Stimulated activated CD4-positive, alpha-beta T cell treated with anti-CD3 and anti-CD28 coated beads, Interleukin-1b, Interleukin-23, amount 100 ng/mL, for 4 hours (primary cell): ENCODE measurements at regions not wholly inside any gene's neighbourhood (a gene's known extent, or its start where the extent isn't known, plus 50 kb on each side); places are given as distances from the start of the nearest gene placed in this dataset.
"Not testable (repeated sequence)": the region's sequence is repeated elsewhere in the genome, so short reads cannot be mapped to it uniquely, and the experiment has no call there.

ENCODE experiments used
- DNase-seq, 2 donors: peaks; one replicate each; pipeline ENCODE4 v3.0.0-alpha.2; 2020; ENCODE audit warnings: low read depth in 2 of 2

DNA sequence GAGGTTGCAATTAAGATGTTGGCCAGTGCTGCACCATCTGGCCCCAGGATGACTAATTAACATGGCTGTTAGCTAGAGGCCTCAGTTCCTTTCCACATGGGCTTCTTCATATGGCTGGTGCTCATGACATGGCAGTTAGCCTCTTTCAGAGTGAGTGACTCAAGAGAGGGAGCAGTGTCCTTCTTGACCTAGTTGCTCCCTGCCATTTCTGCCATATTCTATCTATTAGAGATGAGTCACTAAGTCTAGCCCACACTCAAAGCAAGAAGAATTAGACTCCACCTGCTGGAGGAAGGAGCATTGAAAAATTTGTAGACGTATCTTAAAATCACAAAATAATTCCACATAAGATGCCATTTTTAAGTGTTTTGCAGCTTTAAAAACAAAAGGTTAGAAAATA is 651.2 kb upstream of the CCNG1 start:
- DNase-seq, result no peak

DNA sequence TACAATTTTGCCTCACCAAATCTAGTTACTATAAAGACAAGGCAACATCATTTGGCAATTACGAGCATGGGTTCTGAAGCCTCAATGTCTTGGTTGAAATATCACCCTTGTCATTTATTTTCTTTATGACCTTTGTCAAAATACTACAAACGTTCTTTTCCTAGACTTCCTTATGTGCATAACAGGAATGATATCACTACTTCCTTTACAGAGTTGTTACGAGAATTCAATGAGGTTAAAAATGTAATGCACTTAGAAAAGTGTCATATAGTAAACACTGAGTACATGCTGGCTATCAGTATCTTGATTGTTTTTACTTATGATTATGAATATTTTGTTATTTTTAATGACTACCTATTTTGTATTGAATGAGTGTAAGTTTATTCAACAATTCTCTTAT is 640.9 kb upstream of the CCNG1 start:
- no peak for DNase-seq

DNA sequence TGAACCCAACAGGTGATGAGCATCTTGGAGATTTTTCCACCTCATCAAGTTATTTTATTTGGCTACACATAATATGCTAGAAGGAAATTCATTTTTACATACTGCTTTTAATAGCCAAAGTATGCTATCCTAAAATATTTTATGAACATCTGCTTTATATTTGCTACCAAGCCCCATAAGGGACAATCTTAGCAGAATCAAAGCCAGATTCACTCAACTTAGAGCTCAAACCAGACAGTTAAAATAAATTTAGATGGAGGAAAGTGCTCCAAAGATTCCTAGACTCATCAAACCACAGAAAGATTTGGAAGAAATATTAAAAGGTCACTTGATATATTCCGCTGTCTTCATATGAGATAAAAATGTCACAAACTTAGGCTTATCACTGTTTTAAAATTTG is 637.1 kb upstream of the CCNG1 start:
- no peak for DNase-seq

DNA sequence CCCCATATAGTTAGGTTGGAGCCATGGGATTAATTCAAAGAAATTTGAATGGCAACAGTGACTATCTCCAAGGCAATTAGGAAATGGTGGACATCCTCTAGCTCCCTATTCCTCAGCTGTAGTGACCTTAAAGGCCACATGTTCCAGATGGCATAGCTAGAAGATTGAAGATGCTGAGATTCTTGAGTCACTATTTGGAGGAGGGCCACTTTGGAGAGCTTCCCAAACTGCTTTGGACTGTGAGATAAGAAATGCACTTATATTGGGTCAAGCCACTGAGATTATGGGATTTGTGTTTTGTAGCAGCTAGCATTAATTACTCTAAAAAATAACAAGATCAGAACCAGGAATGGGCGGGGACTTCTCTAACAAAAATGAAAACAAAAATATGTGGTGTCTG is 636.2 kb upstream of the CCNG1 start:
- DNase-seq, result no peak

DNA sequence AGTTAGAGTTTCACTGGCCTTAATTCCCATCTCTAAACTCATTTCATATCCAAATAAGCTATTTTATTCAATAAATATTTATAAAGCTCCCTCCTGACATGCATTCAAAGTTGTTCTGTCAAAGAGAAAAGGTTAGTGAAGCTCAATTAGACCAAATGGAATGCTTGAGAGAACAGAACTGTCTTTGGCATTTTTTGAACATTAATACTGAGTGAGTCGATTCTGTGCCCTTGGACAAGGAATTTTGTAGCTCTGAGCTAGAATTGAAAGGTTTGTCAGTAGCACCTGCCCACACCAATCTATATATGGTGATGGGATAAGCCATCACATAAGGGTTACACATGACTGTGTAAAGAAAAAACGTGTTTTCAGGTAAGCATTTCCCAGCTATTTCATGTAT is 631.2 kb upstream of the CCNG1 start:
- DNase-seq, result no peak

DNA sequence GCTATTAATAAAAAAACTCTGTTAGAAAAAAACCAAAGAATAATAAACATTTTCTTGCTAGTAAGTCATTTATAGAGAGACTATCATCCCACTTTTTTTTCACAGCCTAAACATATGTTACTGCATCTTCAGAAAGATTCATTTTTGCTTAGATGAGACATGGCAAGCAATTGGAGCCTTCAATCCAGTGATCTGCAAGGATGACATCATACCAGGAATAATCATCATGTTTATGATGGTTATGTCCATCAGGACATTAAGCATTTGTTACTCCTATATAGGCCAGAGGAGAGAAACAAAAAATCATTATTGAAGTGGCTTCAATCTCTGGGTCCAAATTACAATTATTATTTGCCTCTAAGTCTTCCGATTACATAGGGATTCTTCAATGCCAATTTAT is 626.3 kb upstream of the CCNG1 start:
- DNase-seq, result no peak

DNA sequence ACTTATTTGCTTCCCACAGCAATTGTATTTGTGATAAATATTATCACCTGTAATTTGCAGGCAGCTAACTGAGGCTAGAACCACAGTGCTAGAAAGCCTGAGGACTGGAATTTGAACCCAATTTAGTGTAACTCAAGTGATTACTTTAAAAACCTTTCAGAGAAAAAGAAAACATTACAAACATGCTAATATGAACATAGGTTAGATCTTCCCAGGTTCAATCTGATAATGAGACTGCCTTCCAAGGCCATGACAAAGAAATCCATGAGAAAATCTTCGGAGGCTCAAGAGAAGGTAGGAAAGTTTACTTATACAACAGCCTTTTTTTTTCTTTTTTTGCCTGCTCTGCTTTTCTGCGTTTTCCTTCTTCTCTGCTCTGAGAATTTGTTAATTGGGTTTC is 620.6 kb upstream of the CCNG1 start:
- no peak for DNase-seq

DNA sequence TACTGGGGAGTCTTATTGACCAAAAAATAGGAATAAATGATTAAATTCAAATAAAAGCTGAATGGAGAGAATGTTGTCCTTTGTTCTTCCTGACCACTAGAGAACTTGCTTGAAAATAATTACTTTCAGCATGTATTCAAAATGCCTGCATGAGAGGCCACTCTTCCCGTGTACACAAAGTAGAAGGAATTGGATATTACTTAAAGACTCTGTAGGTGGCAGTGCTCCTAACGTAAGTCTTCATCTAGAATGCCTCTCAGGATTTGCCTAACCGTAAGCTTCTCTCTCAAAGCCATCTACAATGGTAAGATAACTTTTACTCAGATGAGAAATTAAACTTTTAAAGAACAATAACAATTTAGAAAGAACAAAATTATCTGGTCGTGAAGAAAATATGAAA is 620.0 kb upstream of the CCNG1 start:
- DNase-seq, result no peak

DNA sequence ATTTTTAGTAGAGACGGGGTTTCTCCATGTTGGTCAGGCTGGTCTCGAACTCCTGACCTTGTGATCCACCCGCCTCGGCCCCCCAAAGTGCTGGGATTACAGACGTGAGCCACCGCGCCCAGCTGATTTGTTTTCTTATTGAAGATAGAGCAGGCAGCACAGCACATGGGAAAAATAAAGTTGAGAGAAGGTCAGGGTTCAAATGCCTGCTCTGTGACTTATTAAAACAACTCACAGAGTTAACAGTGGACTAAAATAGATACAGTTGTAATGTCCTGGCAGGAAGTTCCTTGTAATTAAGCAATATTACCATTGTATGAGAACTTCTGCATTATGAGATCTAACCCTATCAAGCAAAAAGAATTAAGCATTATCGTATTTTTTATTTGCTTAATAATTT is 615.7 kb upstream of the CCNG1 start:
- DNase-seq, result not testable (repeated sequence)

DNA sequence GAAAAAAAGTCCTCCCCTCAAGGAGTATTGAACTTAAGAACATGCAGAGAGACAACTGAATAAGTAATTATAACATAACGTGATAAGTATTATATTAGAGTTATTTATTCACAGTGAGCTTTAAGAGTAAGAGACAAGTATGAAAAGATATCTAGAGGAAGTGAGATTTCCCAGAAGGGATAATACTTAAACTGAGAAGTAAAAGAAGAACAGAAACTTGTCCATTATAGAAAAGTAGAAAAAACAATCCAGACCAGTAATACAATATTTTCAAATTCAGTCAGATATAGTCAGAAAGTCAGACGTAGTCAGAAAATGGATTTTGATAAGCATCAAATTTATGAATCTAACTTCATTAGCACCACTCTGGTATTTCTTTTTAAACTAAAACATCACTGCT is 613.0 kb upstream of the CCNG1 start:
- no peak for DNase-seq

DNA sequence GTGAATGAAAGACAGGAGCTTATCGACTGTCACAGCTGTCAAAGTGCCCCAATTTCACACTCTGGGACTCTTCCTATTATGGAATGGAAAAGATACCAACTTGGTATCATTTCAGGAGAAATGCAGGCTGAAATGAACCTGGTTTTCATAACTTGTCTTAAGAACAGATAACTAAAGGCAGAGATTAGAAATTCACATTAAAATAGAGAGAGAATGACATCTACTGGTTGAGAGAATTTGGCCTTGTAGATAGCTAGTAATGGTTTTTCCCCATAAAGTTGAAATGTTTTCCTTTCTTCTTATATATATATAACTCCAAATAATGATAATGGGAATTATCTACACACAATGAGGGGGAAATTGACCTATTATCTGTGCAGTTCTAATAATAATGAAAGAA is 600.2 kb upstream of the CCNG1 start:
- DNase-seq, result no peak

DNA sequence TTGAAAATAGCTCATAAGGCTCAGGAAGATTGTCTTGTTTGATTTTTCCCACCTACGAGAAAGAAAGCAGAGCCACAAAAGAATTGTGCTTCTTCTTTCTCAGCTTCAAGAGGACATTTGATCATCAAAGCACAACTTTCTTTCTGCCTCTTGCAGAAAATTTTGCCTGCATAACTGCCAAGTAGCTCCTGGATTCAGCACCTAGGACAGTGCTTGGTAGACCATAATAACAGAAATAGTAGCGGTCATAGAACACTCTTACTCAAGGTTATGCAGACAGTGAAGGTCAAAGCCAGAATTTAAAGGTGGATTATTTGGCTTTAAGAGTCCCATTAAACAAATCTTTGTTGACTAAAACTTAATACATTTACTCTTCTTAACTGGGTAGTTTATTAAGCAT is 594.7 kb upstream of the CCNG1 start:
- DNase-seq, result no peak

DNA sequence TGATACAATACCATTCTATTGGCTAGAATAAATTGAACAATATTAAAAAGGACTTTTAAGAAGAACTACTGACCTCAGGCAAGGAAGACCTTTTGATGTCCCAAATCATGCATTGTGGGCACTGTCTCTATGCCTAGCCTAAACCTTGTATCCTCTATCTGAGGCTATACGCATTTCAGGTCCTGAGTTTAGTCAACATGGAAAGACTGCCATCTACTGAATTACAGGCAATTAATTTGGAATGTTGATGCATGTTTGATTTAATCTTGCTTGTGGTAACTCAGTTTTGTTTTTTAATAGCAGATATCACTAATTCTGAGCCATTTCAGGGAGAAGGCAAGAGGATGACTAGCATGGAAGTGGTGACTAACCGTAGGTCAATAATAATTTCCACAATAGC is 585.3 kb upstream of the CCNG1 start:
- no peak for DNase-seq

DNA sequence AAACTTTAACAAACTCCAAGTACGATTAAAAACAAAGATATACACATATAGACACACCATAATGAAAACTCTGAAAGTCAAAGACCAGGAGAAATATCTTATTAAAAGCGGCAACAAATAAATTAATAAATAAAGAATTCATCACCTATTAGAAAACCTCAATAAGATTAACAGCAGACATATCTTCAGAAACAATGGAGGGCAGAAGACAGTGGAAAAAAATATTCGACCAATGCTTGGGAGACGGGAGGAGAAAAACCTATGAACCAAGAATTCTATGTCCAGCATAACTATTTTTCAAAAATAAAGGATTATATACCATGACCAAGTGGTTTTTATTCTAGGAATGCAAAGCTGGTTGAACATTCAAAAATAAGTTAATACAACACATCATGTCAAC is 578.6 kb upstream of the CCNG1 start:
- DNase-seq, result no peak

DNA sequence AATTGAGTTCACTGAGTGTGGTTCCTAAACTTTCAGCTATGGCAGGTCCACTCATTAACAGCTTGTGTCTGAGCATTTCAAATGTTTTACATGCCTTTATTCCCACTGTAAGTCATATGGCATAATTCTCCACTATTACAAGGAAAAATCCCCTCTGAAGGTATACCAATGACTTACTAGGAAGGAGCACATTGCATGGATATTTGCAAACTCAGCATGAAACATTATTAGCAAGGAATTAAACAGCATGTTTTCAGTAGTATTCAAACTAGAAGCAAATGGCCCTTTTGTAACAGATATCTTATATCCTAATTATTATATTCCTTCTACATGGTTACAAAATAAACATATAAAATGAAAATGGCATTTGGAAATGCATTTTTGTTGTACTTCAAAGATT is 566.4 kb upstream of the CCNG1 start:
- no peak for DNase-seq

DNA sequence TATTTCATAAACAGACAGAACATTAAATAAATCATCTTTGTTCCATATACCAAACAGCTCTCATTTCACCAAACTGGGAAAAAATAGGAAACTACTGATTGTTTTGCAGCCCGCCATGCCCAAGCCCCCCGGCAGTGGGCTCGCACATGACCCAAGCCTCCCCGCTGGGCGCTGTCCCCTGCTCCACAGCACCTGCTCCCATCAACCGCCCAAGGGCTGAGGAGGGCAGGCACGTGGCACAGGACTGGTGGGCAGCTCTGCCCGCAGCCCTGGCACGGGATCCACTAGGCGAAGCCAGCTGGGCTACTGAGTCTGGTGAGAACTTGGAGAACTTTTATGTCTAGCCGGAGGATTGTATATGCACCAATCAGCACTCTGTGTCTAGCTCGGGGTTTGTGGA is 554.8 kb upstream of the CCNG1 start:
- no peak for DNase-seq

DNA sequence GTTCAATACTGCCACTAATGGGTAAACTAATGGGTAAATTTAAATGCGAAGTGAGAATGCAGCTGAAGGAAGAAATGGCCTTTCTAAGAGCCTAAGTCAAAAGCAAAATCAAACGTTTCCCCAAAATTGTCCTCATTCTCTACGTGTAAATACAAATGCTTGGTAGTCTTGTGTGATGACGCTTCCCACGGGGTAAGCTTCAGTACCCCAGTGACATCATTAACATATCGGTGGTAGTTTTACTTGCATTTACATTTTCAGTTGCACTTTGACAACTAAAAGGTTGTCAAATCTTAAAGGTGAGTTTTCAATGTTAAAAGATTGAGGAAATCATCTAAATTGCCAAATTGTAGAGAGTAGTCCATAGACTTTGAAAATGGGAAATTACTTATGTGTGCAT is 550.7 kb upstream of the CCNG1 start:
- DNase-seq, result no peak

DNA sequence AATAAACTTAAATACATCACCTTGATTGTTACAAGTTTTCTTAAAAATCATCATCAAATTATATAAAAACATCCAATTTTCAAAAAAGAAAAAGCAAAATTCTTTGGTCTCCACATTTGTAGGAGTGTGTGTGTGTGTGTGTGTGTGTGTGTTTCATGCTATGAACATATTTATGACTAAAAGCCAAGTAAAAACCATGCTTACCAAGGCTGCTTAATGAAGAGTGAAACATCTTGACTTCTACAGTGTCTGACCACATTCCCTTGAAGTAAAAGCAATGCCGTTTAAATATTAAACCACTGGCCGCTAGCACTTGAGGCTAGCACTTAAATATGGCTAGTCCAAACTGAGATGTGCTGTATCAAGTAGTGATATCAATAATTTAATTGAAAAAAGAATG is 549.1 kb upstream of the CCNG1 start:
- DNase-seq, result no peak

DNA sequence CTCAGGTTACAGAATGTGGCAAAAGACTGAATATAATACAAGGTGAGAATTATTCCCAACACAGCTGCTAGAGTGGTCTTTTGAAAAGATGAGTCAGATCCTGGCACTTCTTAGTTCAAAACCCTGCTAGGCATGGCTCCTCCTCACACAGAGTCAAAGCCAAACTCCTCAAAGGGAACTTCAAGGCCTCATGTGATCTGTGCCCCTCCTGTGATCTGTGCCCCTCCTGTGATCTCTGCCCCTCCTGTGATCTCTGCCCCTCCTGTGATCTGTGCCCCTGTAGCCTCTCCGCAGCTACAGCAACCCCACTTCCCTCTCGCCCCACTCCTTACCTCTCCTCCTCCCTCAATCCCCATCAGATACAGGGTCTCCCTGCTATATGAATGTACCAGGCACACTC is 525.5 kb upstream of the CCNG1 start:
- DNase-seq, result no peak

DNA sequence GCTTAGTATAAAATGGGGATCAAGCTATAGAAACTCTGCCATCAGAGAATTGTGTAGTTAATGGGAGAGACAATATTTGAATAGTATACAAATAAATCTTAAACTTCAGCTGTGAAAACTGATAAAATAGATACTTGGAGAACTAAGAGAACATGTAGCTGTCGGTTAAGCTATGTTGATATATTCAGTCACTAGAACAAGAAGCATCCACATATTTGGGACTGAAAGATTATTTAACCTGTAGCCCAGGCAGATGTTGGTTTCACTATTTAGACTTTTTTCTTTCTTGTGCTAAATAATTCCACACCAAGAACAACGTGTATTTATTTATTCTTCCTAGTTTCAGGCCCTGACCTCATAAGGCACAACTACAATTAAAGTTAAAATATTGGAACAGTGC is 521.0 kb upstream of the CCNG1 start:
- no peak for DNase-seq

DNA sequence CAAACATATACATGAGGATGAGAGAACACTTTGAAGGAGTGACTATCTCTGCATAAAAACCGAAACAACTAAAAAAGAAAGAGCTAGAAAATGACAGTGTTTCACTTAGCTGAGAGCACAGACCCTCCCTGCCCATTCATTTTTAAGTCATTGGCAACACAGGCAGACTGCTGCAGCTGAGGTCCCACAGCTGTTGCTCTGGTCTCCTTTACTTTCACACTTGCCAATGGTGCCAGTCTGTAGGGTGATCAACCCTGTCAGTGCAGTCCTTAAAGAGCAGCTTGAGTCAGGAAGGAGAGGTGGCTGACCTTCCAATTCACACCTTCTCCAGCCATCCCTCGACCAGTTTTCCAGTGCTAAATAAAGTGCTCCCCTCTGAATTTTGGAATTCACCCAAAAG is 508.3 kb upstream of the CCNG1 start:
- DNase-seq, result no peak

DNA sequence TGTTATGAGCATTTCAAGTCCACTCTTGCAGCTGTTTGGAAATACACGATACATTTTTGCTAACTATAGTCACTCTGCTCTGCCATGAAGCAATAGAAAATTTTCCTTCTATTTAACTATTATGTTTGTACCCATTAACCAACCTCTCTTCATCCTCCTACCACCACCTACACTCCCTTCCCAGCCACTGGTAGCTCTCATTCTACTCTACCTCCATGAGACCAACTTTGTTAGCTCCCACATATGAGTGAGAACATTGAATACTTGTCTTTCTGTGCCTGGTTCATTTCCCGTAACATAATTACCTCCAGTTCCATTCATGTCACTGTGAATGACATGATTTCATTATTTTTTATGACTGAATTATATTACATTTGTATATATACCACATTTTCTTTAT is 505.9 kb upstream of the CCNG1 start:
- DNase-seq, result no peak

DNA sequence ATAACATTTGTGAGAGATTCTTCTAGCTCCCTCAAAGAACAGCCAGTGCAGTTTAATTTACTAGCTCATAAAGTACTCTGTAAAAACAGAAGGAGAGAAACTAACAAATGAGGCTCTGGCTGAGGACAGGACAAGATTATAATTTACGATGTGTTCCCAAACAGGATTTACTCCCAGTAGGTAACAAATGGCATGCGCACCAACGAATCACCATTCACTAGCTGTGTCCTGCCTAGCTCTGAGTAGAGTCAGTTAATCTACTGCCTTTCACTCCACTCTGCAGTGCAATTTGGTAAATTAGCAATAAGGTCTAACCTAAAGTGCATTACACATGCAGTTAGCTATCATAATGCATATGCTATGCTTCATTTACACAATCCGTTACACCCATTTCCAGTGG is 497.4 kb upstream of the CCNG1 start:
- DNase-seq, result no peak

DNA sequence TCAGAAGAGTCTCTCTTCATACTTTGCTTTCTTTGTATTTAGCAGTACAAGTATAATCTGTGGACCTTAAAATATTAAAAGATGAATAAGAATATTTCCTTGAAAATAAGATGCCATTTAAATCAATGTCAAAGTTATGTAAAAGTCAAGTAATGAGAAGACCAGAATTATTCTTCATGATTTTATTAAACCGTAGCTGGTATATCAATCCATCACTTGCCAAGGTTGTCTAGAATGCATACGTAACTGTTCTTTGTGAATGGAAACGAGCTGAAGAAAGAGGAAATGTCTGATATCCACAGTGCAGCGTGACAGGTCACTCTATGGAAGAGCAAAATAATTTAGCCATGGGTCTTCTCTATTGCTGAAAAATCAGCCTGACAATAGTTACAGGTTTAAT is 488.7 kb upstream of the CCNG1 start:
- DNase-seq, result no peak

DNA sequence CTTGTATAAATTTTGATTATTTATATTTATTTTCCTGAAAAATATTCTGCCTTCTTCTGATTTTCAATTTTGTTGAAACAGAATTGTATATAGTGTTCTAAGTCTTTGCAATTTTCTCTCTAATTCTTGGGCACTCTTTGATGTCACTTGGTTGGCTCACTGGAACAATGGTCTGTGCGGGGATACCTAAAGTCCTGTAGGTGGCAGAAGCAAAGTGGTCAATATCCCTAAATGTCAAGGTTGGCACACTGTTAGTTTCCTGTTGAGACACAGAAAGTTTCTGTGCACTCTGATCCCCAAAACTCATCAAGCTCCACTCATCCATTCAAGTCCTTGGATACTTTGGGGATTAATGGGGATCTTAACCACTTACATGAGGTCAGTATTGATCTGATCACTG is 480.8 kb upstream of the CCNG1 start:
- no peak for DNase-seq
